CD14-positive monocyte (primary cell): ENCODE measurements at regions not wholly inside any gene's neighbourhood (a gene's known extent, or its start where the extent isn't known, plus 50 kb on each side); places are given as distances from the start of the nearest gene placed in this dataset.

Source experiments
- DNase-seq, 3 donors: peaks; one replicate each; pipeline ENCODE4 v3.0.0-alpha.2; 2011 to 2022
- H2AFZ ChIP-seq: 2 replicates; pipeline ENCODE4 v1.6.0; 2012; ENCODE audit warnings: mild to moderate bottlenecking, low read depth, low read length, inconsistent platforms; ENCODE audit not compliant: insufficient read depth, poor library complexity, severe bottlenecking
- H3K27ac ChIP-seq, 2 donors: 1 replicate in 1 of 2; 2 replicates in 1 of 2; pipeline ENCODE4 v1.5.1; 2012 to 2013; ENCODE audit warnings: low read length in 2 of 2, control low read depth in 1 of 2, inconsistent platforms in 1 of 2, low read depth in 1 of 2, mild to moderate bottlenecking in 1 of 2
- H3K27me3 ChIP-seq, 2 donors: one replicate each; pipeline versions ENCODE4 v1.6.0 to v1.6.1; 2011 to 2013; ENCODE audit warnings: low read length in 2 of 2; ENCODE audit not compliant: control insufficient read depth in 2 of 2, insufficient read depth in 2 of 2
- H3K36me3 ChIP-seq, 2 donors: replicated peaks in 1 of 2; 1 replicate in 1 of 2; 2 replicates in 1 of 2; pipeline versions ENCODE4 v1.5.1 to v1.6.1; 2012 to 2013; ENCODE audit warnings: low read length in 2 of 2, control low read depth in 1 of 2, inconsistent platforms in 1 of 2, mild to moderate bottlenecking in 1 of 2; ENCODE audit not compliant: insufficient read depth in 2 of 2, control insufficient read depth in 1 of 2
- H3K4me1 ChIP-seq, 2 donors: 1 replicate in 1 of 2; 2 replicates in 1 of 2; pipeline versions ENCODE4 v1.5.1 to v1.6.1; 2012 to 2013; ENCODE audit warnings: low read length in 2 of 2, control low read depth in 1 of 2, inconsistent platforms in 1 of 2, mild to moderate bottlenecking in 1 of 2, moderate library complexity in 1 of 2; ENCODE audit not compliant: insufficient read depth in 2 of 2, control insufficient read depth in 1 of 2
- H3K4me2 ChIP-seq: replicated peaks from 2 replicates; pipeline ENCODE3; 2012; ENCODE audit warnings: low read length, moderate library complexity, mild to moderate bottlenecking; ENCODE audit not compliant: poor library complexity, severe bottlenecking; ENCODE audit errors: extremely low read depth
- H3K4me3 ChIP-seq, 3 experiments: fragments of 200-600 bp in 1 of 3; sonication (generic) in 1 of 3; replicated peaks in 1 of 3; 1 replicate in 2 of 3; 2 replicates in 1 of 3; pipeline ENCODE4 v1.5.1; 2011 to 2013; ENCODE audit warnings: low read length in 3 of 3, mild to moderate bottlenecking in 3 of 3, control low read depth in 2 of 3, low read depth in 2 of 3, inconsistent platforms in 1 of 3, moderate library complexity in 1 of 3
- H3K79me2 ChIP-seq: 2 replicates; pipeline ENCODE4 v1.6.0; 2012; ENCODE audit warnings: mild to moderate bottlenecking, control low read depth, inconsistent platforms, low read length, moderate library complexity; ENCODE audit not compliant: insufficient read depth
- H3K9ac ChIP-seq: 2 replicates; pipeline ENCODE4 v1.6.0; 2017; ENCODE audit warnings: low read length, mild to moderate bottlenecking; ENCODE audit not compliant: insufficient read depth, poor library complexity, severe bottlenecking
- H3K9me3 ChIP-seq, 2 donors: replicated peaks in 1 of 2; 1 replicate in 1 of 2; 2 replicates in 1 of 2; pipeline versions ENCODE4 v1.5.1 to v1.6.1; 2012 to 2013; ENCODE audit warnings: low read length in 2 of 2, control low read depth in 1 of 2; ENCODE audit not compliant: control insufficient read depth in 1 of 2, insufficient read depth in 1 of 2
- H4K20me1 ChIP-seq: 2 replicates; pipeline ENCODE4 v1.6.0; 2012; ENCODE audit warnings: mild to moderate bottlenecking, low read length, control low read depth, moderate library complexity; ENCODE audit not compliant: insufficient read depth
- H3K27ac Mint-ChIP-seq, 7 donors: one replicate each; pipeline ENCODE4 v1.8.0; 2020; ENCODE audit warnings: mild to moderate bottlenecking in 7 of 7, mixed read lengths in 7 of 7, moderate library complexity in 6 of 7, inconsistent platforms in 2 of 7
- H3K27me3 Mint-ChIP-seq, 3 donors: one replicate each; pipeline ENCODE4 v1.8.0; 2021 to 2022; ENCODE audit warnings: low read depth in 3 of 3, mild to moderate bottlenecking in 3 of 3, mixed read lengths in 3 of 3, moderate library complexity in 3 of 3, inconsistent platforms in 1 of 3
- H3K36me3 Mint-ChIP-seq, 2 donors: one replicate each; pipeline ENCODE4 v1.8.0; 2020; ENCODE audit warnings: mixed read lengths in 2 of 2, inconsistent platforms in 1 of 2, mild to moderate bottlenecking in 1 of 2
- H3K4me1 Mint-ChIP-seq: one replicate; pipeline ENCODE4 v1.8.0; 2020; ENCODE audit warnings: mild to moderate bottlenecking, mixed read lengths
- H3K4me3 Mint-ChIP-seq, 2 donors: one replicate each; pipeline ENCODE4 v1.8.0; 2020; ENCODE audit warnings: mild to moderate bottlenecking in 2 of 2, mixed read lengths in 2 of 2, moderate library complexity in 1 of 2
- H3K9me3 Mint-ChIP-seq, 7 donors: one replicate each; pipeline ENCODE4 v1.8.0; 2020 to 2022; ENCODE audit warnings: mixed read lengths in 7 of 7, mild to moderate bottlenecking in 6 of 7, moderate library complexity in 6 of 7, inconsistent platforms in 2 of 7
- WGBS: methylation state at CpG from one replicate; pipeline ENCODE4 v1.1.5; 2013; ENCODE audit warnings: missing lambda C conversion rate; ENCODE audit not compliant: insufficient coverage; 5-methylcytosine and 5-hydroxymethylcytosine counted together
- intact Hi-C, 2 donors: fragments of 100-400 bp; cut with micrococcal nuclease; formaldehyde crosslinking; loops; one replicate each; pipeline versions ENCODE4 v1.15.0 to v1.15.1; 2023
- TF ChIP-seq, protein P1 (sequence below): fragments of 200-600 bp; IDR thresholded peaks from one replicate; pipeline ENCODE4 v1.8.0; 2022; ENCODE audit warnings: antibody characterized with exemption, mild to moderate bottlenecking

DNA sequence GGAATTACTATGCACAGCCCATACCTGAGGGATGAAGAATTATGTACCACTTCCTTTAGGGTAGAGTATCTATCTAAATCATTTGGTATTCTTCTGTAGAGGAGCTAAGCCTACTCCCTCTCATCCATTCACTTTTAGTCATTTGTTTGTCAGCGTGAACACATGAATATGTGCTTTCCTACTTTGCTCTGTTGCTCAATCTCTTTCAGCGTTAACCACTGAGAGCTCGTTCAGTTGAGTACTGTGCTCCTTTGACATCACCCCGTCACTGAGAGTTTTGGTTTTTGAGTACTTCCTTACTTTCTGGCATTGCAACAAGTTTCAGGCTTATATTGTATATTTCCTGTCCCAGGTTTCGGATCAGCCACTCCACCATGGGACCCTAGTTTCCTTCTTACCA, 700.6 kb downstream of the NLGN4X start:
- Mint-ChIP-seq H3K9me3 (peaks cover 0 to 8% (median 1%) of the 10 kb centered on the region in 7 donors), H3K27ac (no peak overlapping the region), H3K27me3 (peaks cover 0 to 4% (median 0%) of the 10 kb centered on the region in 3 donors), H3K36me3 (no peaks in the 10 kb centered on the region), H3K4me3 (no peak overlapping the region), H3K4me1 (no peaks in the 10 kb centered on the region)
- Histone ChIP-seq H3K9ac (no peak overlapping the region), H3K27me3 (no peaks in the 10 kb centered on the region), H3K27ac (no peak overlapping the region), H3K36me3 (no peaks in the 10 kb centered on the region), H4K20me1 (no peaks in the 10 kb centered on the region), H3K4me3 (no peak overlapping the region), H3K9me3 (peaks cover 0 to under 1% of the 10 kb centered on the region in 2 donors), H2AFZ (no peak overlapping the region), H3K4me2 (no peak overlapping the region), H3K4me1 (no peaks in the 10 kb centered on the region), H3K79me2 (no peaks in the 10 kb centered on the region)
- TF ChIP-seq, protein P1, sequence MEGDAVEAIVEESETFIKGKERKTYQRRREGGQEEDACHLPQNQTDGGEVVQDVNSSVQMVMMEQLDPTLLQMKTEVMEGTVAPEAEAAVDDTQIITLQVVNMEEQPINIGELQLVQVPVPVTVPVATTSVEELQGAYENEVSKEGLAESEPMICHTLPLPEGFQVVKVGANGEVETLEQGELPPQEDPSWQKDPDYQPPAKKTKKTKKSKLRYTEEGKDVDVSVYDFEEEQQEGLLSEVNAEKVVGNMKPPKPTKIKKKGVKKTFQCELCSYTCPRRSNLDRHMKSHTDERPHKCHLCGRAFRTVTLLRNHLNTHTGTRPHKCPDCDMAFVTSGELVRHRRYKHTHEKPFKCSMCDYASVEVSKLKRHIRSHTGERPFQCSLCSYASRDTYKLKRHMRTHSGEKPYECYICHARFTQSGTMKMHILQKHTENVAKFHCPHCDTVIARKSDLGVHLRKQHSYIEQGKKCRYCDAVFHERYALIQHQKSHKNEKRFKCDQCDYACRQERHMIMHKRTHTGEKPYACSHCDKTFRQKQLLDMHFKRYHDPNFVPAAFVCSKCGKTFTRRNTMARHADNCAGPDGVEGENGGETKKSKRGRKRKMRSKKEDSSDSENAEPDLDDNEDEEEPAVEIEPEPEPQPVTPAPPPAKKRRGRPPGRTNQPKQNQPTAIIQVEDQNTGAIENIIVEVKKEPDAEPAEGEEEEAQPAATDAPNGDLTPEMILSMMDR, result no peak
- WGBS, result no CpG with 5 or more reads among the region's 5 CpGs
- DNase-seq, result no peak
- intact Hi-C loops, result no loop called here

DNA sequence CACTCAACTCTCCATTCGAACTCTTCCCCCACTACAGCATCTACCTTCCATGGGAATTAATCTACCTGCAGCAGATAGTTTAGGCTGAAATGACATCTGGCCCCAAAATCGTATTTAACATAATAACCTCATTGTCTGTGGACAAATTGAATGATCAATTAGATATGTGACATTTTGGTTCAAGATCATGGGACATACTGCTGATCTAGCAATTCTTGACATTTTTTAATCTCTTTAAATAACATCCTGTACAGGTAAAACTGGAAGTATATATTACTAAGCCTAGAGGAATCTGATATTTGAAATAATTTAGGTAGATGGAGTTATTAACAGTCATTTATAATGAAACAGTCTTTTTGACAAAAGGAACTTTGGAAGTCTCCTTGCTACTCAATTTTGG, 702.5 kb downstream of the NLGN4X start:
- Histone ChIP-seq H3K36me3 (no peaks in the 10 kb centered on the region), H3K9me3 (peaks cover 0 to 4% of the 10 kb centered on the region in 2 donors), H3K4me3 (no peak overlapping the region), H3K27me3 (no peaks in the 10 kb centered on the region), H2AFZ (no peak overlapping the region), H3K79me2 (no peaks in the 10 kb centered on the region), H3K4me2 (no peak overlapping the region), H3K4me1 (no peaks in the 10 kb centered on the region), H4K20me1 (no peaks in the 10 kb centered on the region), H3K27ac (no peak overlapping the region), H3K9ac (no peak overlapping the region)
- Mint-ChIP-seq H3K4me1 (no peaks in the 10 kb centered on the region), H3K27ac (no peak overlapping the region), H3K9me3 (peaks cover 0 to 8% (median 1%) of the 10 kb centered on the region in 7 donors), H3K4me3 (no peak overlapping the region), H3K36me3 (no peaks in the 10 kb centered on the region), H3K27me3 (no peaks in the 10 kb centered on the region)
- no peak for DNase-seq
- no CpG with 5 or more reads among the region's 2 CpGs for whole genome bisulfite sequencing
- intact Hi-C loops, result no loop called here
- TF ChIP-seq, protein P1, result no peak
